ENCODE measurements at regions not wholly inside any gene's neighbourhood (a gene's known extent, or its start where the extent isn't known, plus 50 kb on each side); places are given as distances from the start of the nearest gene placed in this dataset.

- CTCF ChIA-PET = no interaction called here
- POLR2A ChIA-PET = no interaction called here
- no peak for DNase-seq (ENCODE audit: low read depth, low spot score)
- no peak for TF ChIP-seq CTCF (IDR thresholded peaks at IDR 0.05; ENCODE audit: insufficient read depth, low read length, missing control alignments)
- no peak overlapping the region for H3K4me3 ChIP-seq (ENCODE audit: low read depth, low read length)
These were observed 327.3 kb upstream of the SATB1 start for GRCh38 chr3:18752273-18752934.

- no peak for TF ChIP-seq CTCF (IDR thresholded peaks at IDR 0.05; ENCODE audit: insufficient read depth, low read length, missing control alignments)
- H3K4me3 ChIP-seq (ENCODE audit: low read depth, low read length) = no peak overlapping the region
- CTCF ChIA-PET = no interaction called here
- no peak for DNase-seq (ENCODE audit: low read depth, low spot score)
- POLR2A ChIA-PET = no interaction called here
These were observed 326.4 kb upstream of the SATB1 start for GRCh38 chr3:18751514-18751913.

- no peak for TF ChIP-seq CTCF (IDR thresholded peaks at IDR 0.05; ENCODE audit: insufficient read depth, low read length, missing control alignments)
- ChIA-PET CTCF (no interaction called here), POLR2A (no interaction called here)
- no peak for DNase-seq (ENCODE audit: low read depth, low spot score)
- no peak overlapping the region for H3K4me3 ChIP-seq (ENCODE audit: low read depth, low read length)
These were observed 322.2 kb upstream of the SATB1 start for GRCh38 chr3:18747383-18747782.

GRCh38 chr3:18745472-18745871 is 320.3 kb upstream of the SATB1 start:
- no peak for DNase-seq (ENCODE audit: low read depth, low spot score)
- CTCF ChIA-PET = no interaction called here
- TF ChIP-seq CTCF (IDR thresholded peaks at IDR 0.05; ENCODE audit: insufficient read depth, low read length, missing control alignments) = no peak
- POLR2A ChIA-PET = no interaction called here
- H3K4me3 ChIP-seq (ENCODE audit: low read depth, low read length) = no peak overlapping the region

GRCh38 chr3:18744472-18744871 is 319.3 kb upstream of the SATB1 start:
- ChIA-PET CTCF (no interaction called here), POLR2A (no interaction called here)
- no peak for TF ChIP-seq CTCF (IDR thresholded peaks at IDR 0.05; ENCODE audit: insufficient read depth, low read length, missing control alignments)
- no peak overlapping the region for H3K4me3 ChIP-seq (ENCODE audit: low read depth, low read length)
- DNase-seq (ENCODE audit: low read depth, low spot score) = no peak

GRCh38 chr3:18743761-18744160 is 318.6 kb upstream of the SATB1 start:
- no peak for DNase-seq (ENCODE audit: low read depth, low spot score)
- no peak for TF ChIP-seq CTCF (IDR thresholded peaks at IDR 0.05; ENCODE audit: insufficient read depth, low read length, missing control alignments)
- no peak overlapping the region for H3K4me3 ChIP-seq (ENCODE audit: low read depth, low read length)
- ChIA-PET POLR2A (no interaction called here), CTCF (no interaction called here)

Measured in AG04449 (cell line).